ENCODE measurements at regions not wholly inside any gene's neighbourhood (a gene's known extent, or its start where the extent isn't known, plus 50 kb on each side); places are given as distances from the start of the nearest gene placed in this dataset.

GRCh38 chr6:154605178-154605881 lies 94.8 kb upstream of the CNKSR3 start:
- TF ChIP-seq, protein P1, sequence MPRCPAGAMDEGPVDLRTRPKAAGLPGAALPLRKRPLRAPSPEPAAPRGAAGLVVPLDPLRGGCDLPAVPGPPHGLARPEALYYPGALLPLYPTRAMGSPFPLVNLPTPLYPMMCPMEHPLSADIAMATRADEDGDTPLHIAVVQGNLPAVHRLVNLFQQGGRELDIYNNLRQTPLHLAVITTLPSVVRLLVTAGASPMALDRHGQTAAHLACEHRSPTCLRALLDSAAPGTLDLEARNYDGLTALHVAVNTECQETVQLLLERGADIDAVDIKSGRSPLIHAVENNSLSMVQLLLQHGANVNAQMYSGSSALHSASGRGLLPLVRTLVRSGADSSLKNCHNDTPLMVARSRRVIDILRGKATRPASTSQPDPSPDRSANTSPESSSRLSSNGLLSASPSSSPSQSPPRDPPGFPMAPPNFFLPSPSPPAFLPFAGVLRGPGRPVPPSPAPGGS (IDR thresholded peaks at IDR 0.05) = no peak
- no peak for TF ChIP-seq HOXB5 (CRISPR knock-in tag; IDR thresholded peaks at IDR 0.05)
- TF ChIP-seq MAX (IDR thresholded peaks at IDR 0.05) = no peak
- TF ChIP-seq TFCP2L1 (CRISPR knock-in tag; IDR thresholded peaks at IDR 0.05) = no peak
- no peak for TF ChIP-seq TP53 (CRISPR knock-in tag; IDR thresholded peaks at IDR 0.05)
- TF ChIP-seq FOSB (CRISPR knock-in tag; IDR thresholded peaks at IDR 0.05) = no peak
- TF ChIP-seq, protein P2, sequence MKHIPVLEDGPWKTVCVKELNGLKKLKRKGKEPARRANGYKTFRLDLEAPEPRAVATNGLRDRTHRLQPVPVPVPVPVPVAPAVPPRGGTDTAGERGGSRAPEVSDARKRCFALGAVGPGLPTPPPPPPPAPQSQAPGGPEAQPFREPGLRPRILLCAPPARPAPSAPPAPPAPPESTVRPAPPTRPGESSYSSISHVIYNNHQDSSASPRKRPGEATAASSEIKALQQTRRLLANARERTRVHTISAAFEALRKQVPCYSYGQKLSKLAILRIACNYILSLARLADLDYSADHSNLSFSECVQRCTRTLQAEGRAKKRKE (CRISPR knock-in tag; IDR thresholded peaks at IDR 0.05; ENCODE audit: low read depth) = no peak
- TF ChIP-seq POLR2A (IDR thresholded peaks at IDR 0.05; ENCODE audit: low read length) = no peak
- TF ChIP-seq, protein P3, sequence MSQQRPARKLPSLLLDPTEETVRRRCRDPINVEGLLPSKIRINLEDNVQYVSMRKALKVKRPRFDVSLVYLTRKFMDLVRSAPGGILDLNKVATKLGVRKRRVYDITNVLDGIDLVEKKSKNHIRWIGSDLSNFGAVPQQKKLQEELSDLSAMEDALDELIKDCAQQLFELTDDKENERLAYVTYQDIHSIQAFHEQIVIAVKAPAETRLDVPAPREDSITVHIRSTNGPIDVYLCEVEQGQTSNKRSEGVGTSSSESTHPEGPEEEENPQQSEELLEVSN (IDR thresholded peaks at IDR 0.05; ENCODE audit: borderline replicate concordance, low read depth) = no peak
- TF ChIP-seq SMC3 (IDR thresholded peaks at IDR 0.05) = no peak
- no peak for TF ChIP-seq RCOR1 (IDR thresholded peaks at IDR 0.05; ENCODE audit: low read depth, low read length)
- TF ChIP-seq RAD21 (conservative IDR thresholded peaks at IDR 0.05 in 1 of 2, IDR thresholded peaks at IDR 0.05 in 1 of 2) = no peak
- no peak for TF ChIP-seq HOXB13 (CRISPR knock-in tag; IDR thresholded peaks at IDR 0.05; ENCODE audit: low read depth)
- no peak for TF ChIP-seq ZSCAN20 (CRISPR knock-in tag; IDR thresholded peaks at IDR 0.05)
- TF ChIP-seq, protein P4, sequence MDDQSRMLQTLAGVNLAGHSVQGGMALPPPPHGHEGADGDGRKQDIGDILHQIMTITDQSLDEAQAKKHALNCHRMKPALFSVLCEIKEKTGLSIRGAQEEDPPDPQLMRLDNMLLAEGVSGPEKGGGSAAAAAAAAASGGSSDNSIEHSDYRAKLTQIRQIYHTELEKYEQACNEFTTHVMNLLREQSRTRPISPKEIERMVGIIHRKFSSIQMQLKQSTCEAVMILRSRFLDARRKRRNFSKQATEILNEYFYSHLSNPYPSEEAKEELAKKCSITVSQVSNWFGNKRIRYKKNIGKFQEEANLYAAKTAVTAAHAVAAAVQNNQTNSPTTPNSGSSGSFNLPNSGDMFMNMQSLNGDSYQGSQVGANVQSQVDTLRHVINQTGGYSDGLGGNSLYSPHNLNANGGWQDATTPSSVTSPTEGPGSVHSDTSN (IDR thresholded peaks at IDR 0.05) = no peak
- TF ChIP-seq CBX8 (IDR thresholded peaks at IDR 0.05) = no peak
- no peak for TF ChIP-seq JUN (IDR thresholded peaks at IDR 0.05)
- no peak for TF ChIP-seq HMGXB4 (CRISPR knock-in tag; IDR thresholded peaks at IDR 0.05; ENCODE audit: borderline replicate concordance)
- no peak for TF ChIP-seq KDM5A (IDR thresholded peaks at IDR 0.05)
- ChIA-PET CTCF (no interaction called here), POLR2A (no interaction called here)
- DNase-seq (ENCODE audit: low read depth in 1 of 2, low spot score in 1 of 2) = no peak
- H3K4me2 ChIP-seq = no peak overlapping the region
- H3K27ac ChIP-seq = no peak overlapping the region
- 82% methylated on average over 7 of the region's 8 CpGs for WGBS (ENCODE audit: missing lambda C conversion rate)
- FAIRE-seq = no peak
- H3K4me3 ChIP-seq = no peak overlapping the region
- no peaks in the 10 kb centered on the region for H3K9me3 ChIP-seq
- no peaks in the 10 kb centered on the region for H3K4me1 ChIP-seq
- no peak for ATAC-seq

DNA sequence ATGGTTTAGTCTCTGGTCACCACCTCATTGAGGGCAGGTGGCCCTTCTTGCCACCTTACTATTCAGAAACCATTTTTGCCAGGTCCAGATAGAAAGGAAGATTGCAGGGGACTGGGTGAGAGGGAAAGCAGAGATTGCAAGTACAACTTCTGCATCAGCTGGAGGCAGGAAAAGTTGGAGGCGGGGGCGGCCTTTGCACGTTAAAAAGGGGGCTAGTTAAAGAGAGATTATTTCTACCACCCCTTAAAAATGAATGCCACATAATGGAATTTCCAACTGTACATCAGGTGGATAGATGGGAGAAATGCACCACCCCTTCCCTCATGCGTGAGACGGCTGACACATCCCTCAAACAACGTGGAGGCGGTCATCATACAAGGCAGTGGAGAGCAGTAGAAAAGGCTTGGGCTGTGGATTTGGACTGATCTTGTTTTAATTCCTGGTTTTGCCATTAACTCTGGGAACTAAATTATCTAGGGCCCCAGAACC lies 95.4 kb upstream of the CNKSR3 start:
- CTCF ChIA-PET = no interaction called here
- FAIRE-seq = no peak

More for the DNA sequence above, 95.4 kb upstream of the CNKSR3 start:
- H3K9me3 ChIP-seq = no peaks in the 10 kb centered on the region
- no peaks in the 10 kb centered on the region for H3K4me1 ChIP-seq
- no peak for ATAC-seq
- H3K4me3 ChIP-seq = no peak overlapping the region
- no peak for DNase-seq (ENCODE audit: low read depth in 1 of 2, low spot score in 1 of 2)
- no peak overlapping the region for H3K27ac ChIP-seq
- TF ChIP-seq, protein P3 (IDR thresholded peaks at IDR 0.05; ENCODE audit: borderline replicate concordance, low read depth) = no peak
- TF ChIP-seq HOXA7 (CRISPR knock-in tag; IDR thresholded peaks at IDR 0.05) (no peak), ESRRA (IDR thresholded peaks at IDR 0.05; ENCODE audit: borderline replicate concordance, low read length) (no peak), CHD2 (IDR thresholded peaks at IDR 0.05; ENCODE audit: low read length, partially characterized antibody) (no peak), EHMT2 (IDR thresholded peaks at IDR 0.05; ENCODE audit: low read depth) (no peak), JUN (IDR thresholded peaks at IDR 0.05) (no peak), JUNB (IDR thresholded peaks at IDR 0.05) (no peak), TP53 (CRISPR knock-in tag; IDR thresholded peaks at IDR 0.05) (no peak), ZFP36 (IDR thresholded peaks at IDR 0.05; ENCODE audit: borderline replicate concordance, partially characterized antibody) (no peak), SREBF2 (IDR thresholded peaks at IDR 0.05) (no peak), KDM1A (IDR thresholded peaks at IDR 0.05; ENCODE audit: low read depth) (no peak), TFCP2L1 (CRISPR knock-in tag; IDR thresholded peaks at IDR 0.05) (no peak), HEYL (CRISPR knock-in tag; IDR thresholded peaks at IDR 0.05) (no peak), CBX2 (IDR thresholded peaks at IDR 0.05; ENCODE audit: borderline replicate concordance, low read depth) (no peak), HOXB5 (CRISPR knock-in tag; IDR thresholded peaks at IDR 0.05) (no peak), FOSL2 (IDR thresholded peaks at IDR 0.05) (no peak), FOSL2 (CRISPR knock-in tag; IDR thresholded peaks at IDR 0.05) (no peak)
- POLR2A ChIA-PET = no interaction called here
- WGBS (ENCODE audit: missing lambda C conversion rate) = 83% methylated on average over 7 of the region's 7 CpGs
- no peak overlapping the region for H3K4me2 ChIP-seq

Data from A549 (cell line).